PFSK-1 (cell line): ENCODE measurements at regions not wholly inside any gene's neighbourhood (a gene's known extent, or its start where the extent isn't known, plus 50 kb on each side); places are given as distances from the start of the nearest gene placed in this dataset.

Experiments
- FOXP2 ChIP-seq: optimal IDR thresholded peaks from 2 replicates; pipeline ENCODE3; 2011; ENCODE audit warnings: borderline replicate concordance, control low read depth, inconsistent platforms; ENCODE audit not compliant: insufficient read depth; ENCODE audit errors: extremely low read length, extremely low read depth
- POLR2AphosphoS5 ChIP-seq: IDR thresholded peaks from 2 replicates; pipeline ENCODE4 v1.6.1; 2012; ENCODE audit warnings: low read depth, mild to moderate bottlenecking, control low read depth, low read length, moderate library complexity
- REST ChIP-seq, 2 experiments: IDR thresholded peaks; 2 replicates each; pipeline versions ENCODE4 v1.6.1 to v1.8.0; 2011 to 2012; ENCODE audit warnings: low read depth in 2 of 2, low read length in 2 of 2, control low read depth in 1 of 2, inconsistent platforms in 1 of 2, mild to moderate bottlenecking in 1 of 2, moderate library complexity in 1 of 2; ENCODE audit not compliant: insufficient read depth in 1 of 2
- SIN3A ChIP-seq: IDR thresholded peaks from 2 replicates; pipeline ENCODE4 v1.6.1; 2012; ENCODE audit warnings: mild to moderate bottlenecking, low read length, moderate library complexity, borderline replicate concordance; ENCODE audit not compliant: insufficient read depth
- TAF1 ChIP-seq: IDR thresholded peaks from 2 replicates; pipeline ENCODE4 v1.6.1; 2012; ENCODE audit warnings: low read length, control low read depth, borderline replicate concordance; ENCODE audit not compliant: insufficient read depth

- no peak for TF ChIP-seq SIN3A
- TF ChIP-seq REST (IDR thresholded peaks at IDR 0.05; ENCODE audit: insufficient read depth in 1 of 2, low read depth in 2 of 2, low read length in 2 of 2) = no peak
- TF ChIP-seq FOXP2 = no peak
- no peak for TF ChIP-seq TAF1
- no peak for TF ChIP-seq POLR2AphosphoS5
These were observed 1088.9 kb upstream of the TENM4 start for GRCh38 chr11:80529726-80530125.

- TF ChIP-seq REST (IDR thresholded peaks at IDR 0.05; ENCODE audit: insufficient read depth in 1 of 2, low read depth in 2 of 2, low read length in 2 of 2) = no peak
- no peak for TF ChIP-seq SIN3A
- no peak for TF ChIP-seq TAF1
- no peak for TF ChIP-seq POLR2AphosphoS5
- TF ChIP-seq FOXP2 = no peak
These were observed 1085.0 kb upstream of the TENM4 start for GRCh38 chr11:80525663-80526405.

GRCh38 chr11:80524349-80524748, 1083.5 kb upstream of the TENM4 start:
- TF ChIP-seq SIN3A = no peak
- no peak for TF ChIP-seq FOXP2
- no peak for TF ChIP-seq TAF1
- TF ChIP-seq REST (IDR thresholded peaks at IDR 0.05; ENCODE audit: insufficient read depth in 1 of 2, low read depth in 2 of 2, low read length in 2 of 2) = no peak
- TF ChIP-seq POLR2AphosphoS5 = no peak

GRCh38 chr11:80523057-80523456, 1082.2 kb upstream of the TENM4 start:
- no peak for TF ChIP-seq SIN3A
- TF ChIP-seq POLR2AphosphoS5 = no peak
- TF ChIP-seq FOXP2 = no peak
- TF ChIP-seq TAF1 = no peak
- TF ChIP-seq REST (IDR thresholded peaks at IDR 0.05; ENCODE audit: insufficient read depth in 1 of 2, low read depth in 2 of 2, low read length in 2 of 2) = no peak

- TF ChIP-seq POLR2AphosphoS5 (no peak), FOXP2 (no peak), REST (IDR thresholded peaks at IDR 0.05; ENCODE audit: insufficient read depth in 1 of 2, low read depth in 2 of 2, low read length in 2 of 2) (no peak), SIN3A (no peak), TAF1 (no peak)
These were observed 1080.8 kb upstream of the TENM4 start for GRCh38 chr11:80521592-80521991.
